GM12801 (cell line): ENCODE measurements at regions not wholly inside any gene's neighbourhood (a gene's known extent, or its start where the extent isn't known, plus 50 kb on each side); places are given as distances from the start of the nearest gene placed in this dataset.

Experiments used
- TF ChIP-seq, protein P1 (sequence below): IDR thresholded peaks from one replicate; pipeline ENCODE4 v1.5.1; 2011; ENCODE audit warnings: control low read depth; ENCODE audit not compliant: insufficient read length; ENCODE audit errors: extremely low read depth

GRCh38 chr5:68489556-68489955 lies 274.0 kb downstream of the PIK3R1 start:
- TF ChIP-seq, protein P1, sequence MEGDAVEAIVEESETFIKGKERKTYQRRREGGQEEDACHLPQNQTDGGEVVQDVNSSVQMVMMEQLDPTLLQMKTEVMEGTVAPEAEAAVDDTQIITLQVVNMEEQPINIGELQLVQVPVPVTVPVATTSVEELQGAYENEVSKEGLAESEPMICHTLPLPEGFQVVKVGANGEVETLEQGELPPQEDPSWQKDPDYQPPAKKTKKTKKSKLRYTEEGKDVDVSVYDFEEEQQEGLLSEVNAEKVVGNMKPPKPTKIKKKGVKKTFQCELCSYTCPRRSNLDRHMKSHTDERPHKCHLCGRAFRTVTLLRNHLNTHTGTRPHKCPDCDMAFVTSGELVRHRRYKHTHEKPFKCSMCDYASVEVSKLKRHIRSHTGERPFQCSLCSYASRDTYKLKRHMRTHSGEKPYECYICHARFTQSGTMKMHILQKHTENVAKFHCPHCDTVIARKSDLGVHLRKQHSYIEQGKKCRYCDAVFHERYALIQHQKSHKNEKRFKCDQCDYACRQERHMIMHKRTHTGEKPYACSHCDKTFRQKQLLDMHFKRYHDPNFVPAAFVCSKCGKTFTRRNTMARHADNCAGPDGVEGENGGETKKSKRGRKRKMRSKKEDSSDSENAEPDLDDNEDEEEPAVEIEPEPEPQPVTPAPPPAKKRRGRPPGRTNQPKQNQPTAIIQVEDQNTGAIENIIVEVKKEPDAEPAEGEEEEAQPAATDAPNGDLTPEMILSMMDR = no peak

DNA sequence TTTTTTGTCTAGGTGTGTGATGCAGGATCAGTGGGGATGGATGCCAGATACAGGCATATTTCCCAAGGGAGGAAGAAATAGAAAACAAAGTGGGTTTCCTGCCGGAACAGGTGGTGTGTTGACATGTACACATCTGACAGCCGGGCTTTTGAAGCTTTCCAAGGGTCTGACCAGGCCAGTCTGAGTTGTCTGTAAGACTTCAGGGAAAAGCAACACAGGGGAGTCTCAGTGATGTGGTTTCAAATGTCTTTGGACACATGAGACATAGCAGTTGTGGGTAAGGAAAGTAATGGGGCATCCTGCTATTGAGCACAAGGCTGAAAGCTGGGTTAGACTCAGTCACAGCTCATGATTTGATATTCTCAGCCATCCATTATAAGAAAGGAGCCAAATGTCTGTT lies 274.9 kb downstream of the PIK3R1 start:
- TF ChIP-seq, protein P1 = no peak

GRCh38 chr5:68494771-68495170 lies 279.2 kb downstream of the PIK3R1 start:
- TF ChIP-seq, protein P1 = no peak

- TF ChIP-seq, protein P1 = no peak
Observed at GRCh38 chr5:68499987-68500386, 284.4 kb downstream of the PIK3R1 start.

- TF ChIP-seq, protein P1 = no peak
Observed at GRCh38 chr5:68500813-68501212, 285.3 kb downstream of the PIK3R1 start.

- TF ChIP-seq, protein P1 = no peak
Observed at GRCh38 chr5:68502531-68502930, 287.0 kb downstream of the PIK3R1 start.

DNA sequence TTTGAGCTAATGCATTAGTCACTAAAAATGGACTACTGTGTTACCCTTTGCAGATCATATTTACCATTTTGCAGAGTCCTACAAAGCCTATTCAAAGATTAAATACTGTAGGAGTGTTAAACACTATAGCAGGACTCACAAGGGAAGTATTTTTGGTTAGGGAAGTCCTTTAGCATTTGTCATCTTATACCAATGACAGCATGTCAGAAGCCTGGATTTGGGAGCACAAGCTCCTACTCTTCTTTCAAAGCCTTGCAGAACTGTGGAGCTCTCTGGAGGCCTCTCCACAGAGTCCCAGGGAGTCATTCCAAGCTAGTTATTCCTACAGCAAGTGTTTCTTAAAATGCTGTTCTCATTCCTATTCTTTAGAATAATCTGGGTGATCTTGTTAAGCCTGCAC lies 288.8 kb downstream of the PIK3R1 start:
- TF ChIP-seq, protein P1 = no peak
